ENCODE measurements at regions not wholly inside any gene's neighbourhood (a gene's known extent, or its start where the extent isn't known, plus 50 kb on each side); places are given as distances from the start of the nearest gene placed in this dataset.

DNA sequence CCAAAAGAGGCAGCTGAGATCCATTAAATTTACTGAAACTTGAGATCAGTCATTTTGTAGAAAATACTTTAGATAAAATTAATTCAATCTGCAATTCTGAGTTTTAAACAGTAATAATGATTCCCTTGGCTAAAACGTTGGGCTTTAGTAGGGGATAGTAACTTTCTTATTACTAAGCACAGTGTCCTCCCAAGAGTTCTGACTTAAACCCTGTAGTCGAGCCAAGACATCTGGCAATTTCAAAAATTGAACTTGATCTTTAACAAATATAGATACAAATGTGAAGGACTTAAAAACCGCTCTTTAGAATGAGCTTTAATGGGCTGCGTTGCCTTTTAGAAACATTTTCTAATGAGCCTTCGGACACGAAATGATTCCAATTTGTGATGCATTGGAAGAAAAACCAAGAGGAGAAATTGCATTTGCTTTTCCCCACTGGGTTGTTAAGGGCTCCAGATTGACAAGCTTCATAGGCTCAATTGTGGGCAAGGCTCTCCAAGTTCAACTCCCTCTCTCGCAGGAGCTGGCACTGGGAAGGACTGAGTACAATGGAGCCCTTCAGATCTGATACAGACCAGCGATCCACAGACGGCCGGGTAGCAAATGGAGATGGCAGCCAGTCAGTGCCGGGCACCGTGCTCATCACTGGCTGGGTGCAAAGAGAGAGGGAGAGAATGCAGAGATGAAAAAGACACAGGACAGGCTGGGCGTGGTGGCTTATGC, 921.3 kb upstream of the AUTS2 start:
- Histone ChIP-seq H2BK20ac (ENCODE audit: low read length) (no peak overlapping the region), H4K8ac (ENCODE audit: extremely low read depth, insufficient read depth, low read length) (no peak overlapping the region), H3K9ac (replicated peaks in 1 of 4; ENCODE audit: extremely low read depth in 1 of 4, low read depth in 3 of 4, low read length in 3 of 4) (no peak overlapping the region), H3K23ac (ENCODE audit: insufficient read length) (no peak overlapping the region), H2BK120ac (replicated peaks; ENCODE audit: low read depth, low read length) (no peak overlapping the region), H3K23me2 (ENCODE audit: low read depth, low read length) (no peaks in the 10 kb centered on the region), H3K4me2 (ENCODE audit: insufficient read depth in 1 of 2, low read depth in 2 of 2, low read length in 2 of 2) (no peak overlapping the region), H2BK15ac (ENCODE audit: low read length) (no peak overlapping the region), H3K79me1 (ENCODE audit: low read depth, low read length) (no peaks in the 10 kb centered on the region), H3K4me3 (ENCODE audit: extremely low read depth in 1 of 4, insufficient read depth in 2 of 4, low read depth in 3 of 4, low read length in 4 of 4) (no peak overlapping the region), H3K27ac (ENCODE audit: low read depth, low read length) (no peak overlapping the region), H2AK5ac (ENCODE audit: low read depth, low read length) (no peak overlapping the region), H4K5ac (ENCODE audit: insufficient read length, low read depth, low read length) (no peak overlapping the region), H3K79me2 (ENCODE audit: control insufficient read depth in 1 of 2, insufficient read depth in 2 of 2, low read length in 2 of 2) (no peaks in the 10 kb centered on the region), H4K91ac (replicated peaks; ENCODE audit: insufficient read length, low read length) (no peak overlapping the region), H3K9me3 (ENCODE audit: insufficient read depth in 2 of 2, low read depth in 1 of 2, low read length in 1 of 2) (no peaks in the 10 kb centered on the region), H3K18ac (ENCODE audit: extremely low read depth, low read length) (no peak overlapping the region), H2BK12ac (ENCODE audit: low read depth, low read length) (no peak overlapping the region), H2AFZ (ENCODE audit: low read length) (no peak overlapping the region), H3K14ac (ENCODE audit: insufficient read length) (no peak overlapping the region), H3K27me3 (replicated peaks in 1 of 4; ENCODE audit: control insufficient read depth in 3 of 4, extremely low read depth in 1 of 4, insufficient read depth in 3 of 4, low read length in 3 of 4) (no peaks in the 10 kb centered on the region), H2BK5ac (ENCODE audit: low read depth, low read length) (no peak overlapping the region), H3K36me3 (ENCODE audit: control insufficient read depth in 2 of 4, insufficient read depth in 4 of 4, low read length in 3 of 4) (no peaks in the 10 kb centered on the region), H3K4ac (replicated peaks; ENCODE audit: insufficient read length, low read depth, low read length) (no peak overlapping the region), H3K56ac (replicated peaks; ENCODE audit: insufficient read length, low read depth, low read length) (no peak overlapping the region), H3K4me1 (replicated peaks in 1 of 4; ENCODE audit: control insufficient read depth in 3 of 4, insufficient read depth in 4 of 4, low read length in 3 of 4) (no peaks in the 10 kb centered on the region), H4K20me1 (replicated peaks in 1 of 2; ENCODE audit: control insufficient read depth in 1 of 2, insufficient read depth in 2 of 2, low read length in 2 of 2) (no peaks in the 10 kb centered on the region)
- ChIA-PET POLR2A (ENCODE audit: partially characterized antibody) (no interaction called here), CTCF (ENCODE audit: partially characterized antibody) (interaction anchor here (0.7 kb wide), 1 partner anchor 95 kb away, joined by 3 read pairs; no protein-coding TSS in a partner anchor)
- TF ChIP-seq SUZ12 (IDR thresholded peaks at IDR 0.05; ENCODE audit: low read length): no peak
- no peak for FAIRE-seq
- 98% methylated on average over 13 of the region's 13 CpGs; no CpG with 5 or more reads in 1 of the 2 experiments for WGBS, 2 experiments (ENCODE audit: extremely low coverage in 1 of 2, insufficient coverage in 1 of 2, insufficient read length in 1 of 2, insufficient replicate concordance in 2 of 2, low coverage in 1 of 2, low lambda C conversion rate in 2 of 2, missing lambda C conversion rate in 1 of 2)
- no peak for DNase-seq (ENCODE audit: low read depth in 1 of 2, low spot score in 2 of 2)

All from H1 (cell line).